Left ventricle myocardium inferior (tissue), 1 donor: ENCODE measurements at regions not wholly inside any gene's neighbourhood (a gene's known extent, or its start where the extent isn't known, plus 50 kb on each side); places are given as distances from the start of the nearest gene placed in this dataset.

Experiments
- DNase-seq: peaks from one replicate; pipeline ENCODE4 v3.0.0-alpha.2; 2020
- H3K27ac ChIP-seq: fragments of 200-600 bp; replicated peaks from 2 replicates; pipeline ENCODE4 v1.8.0; 2021
- H3K27me3 ChIP-seq: fragments of 200-600 bp; 2 replicates; pipeline ENCODE4 v1.8.0; 2021; ENCODE audit warnings: low read depth
- H3K36me3 ChIP-seq: fragments of 200-600 bp; 2 replicates; pipeline ENCODE4 v1.8.0; 2021
- H3K4me1 ChIP-seq: fragments of 200-600 bp; 2 replicates; pipeline ENCODE4 v1.8.0; 2021
- H3K4me3 ChIP-seq: fragments of 200-600 bp; 2 replicates; pipeline ENCODE4 v1.8.0; 2021; ENCODE audit warnings: mild to moderate bottlenecking, moderate library complexity
- H3K9me3 ChIP-seq: fragments of 200-600 bp; replicated peaks from 2 replicates; pipeline ENCODE4 v1.8.0; 2021
- intact Hi-C: fragments of 100-400 bp; cut with micrococcal nuclease; formaldehyde crosslinking; loops from one replicate; pipeline ENCODE4 v1.11.0; 2022
- TF ChIP-seq, protein P1 (sequence below): fragments of 200-600 bp; IDR thresholded peaks from 2 replicates; pipeline ENCODE4 v1.8.0; 2021; ENCODE audit warnings: antibody characterized with exemption, mild to moderate bottlenecking, borderline replicate concordance
- donor health status: DM: no; HTN: yes; CAD: no; lungs with severe emphysema.

DNA sequence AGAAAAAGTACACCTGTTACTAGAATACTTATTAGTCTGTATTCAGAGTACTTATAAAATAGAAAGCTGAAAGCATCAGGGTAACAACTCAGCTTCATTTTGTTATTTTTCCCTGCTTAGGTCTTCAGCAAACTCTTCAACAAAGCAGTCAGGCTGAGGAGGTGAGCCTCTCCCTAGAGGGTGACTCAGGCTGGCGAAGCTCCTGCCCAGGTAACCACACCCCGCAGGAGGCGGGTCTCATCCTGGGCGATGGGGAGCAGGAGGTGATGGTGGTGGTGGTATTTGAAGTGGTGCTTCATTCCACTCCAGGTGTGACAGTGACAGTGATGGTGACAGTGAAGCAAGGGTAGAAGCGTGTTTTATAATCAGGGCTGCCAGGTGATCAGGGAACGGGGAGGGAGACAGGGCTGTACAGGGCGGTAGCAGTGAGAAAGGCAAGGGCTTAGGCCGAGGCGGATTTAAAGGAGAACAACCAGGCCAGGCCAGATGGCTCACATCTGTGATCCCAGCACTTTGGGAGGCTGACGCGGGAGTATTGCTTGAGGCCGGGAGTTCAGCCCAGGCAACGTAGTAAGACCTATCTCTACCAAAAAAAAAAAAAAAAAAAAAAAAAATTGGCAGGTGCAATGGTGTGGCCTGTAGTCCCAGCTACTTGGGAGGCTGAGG is 127.1 kb downstream of the SOCS6 start:
- TF ChIP-seq, protein P1, sequence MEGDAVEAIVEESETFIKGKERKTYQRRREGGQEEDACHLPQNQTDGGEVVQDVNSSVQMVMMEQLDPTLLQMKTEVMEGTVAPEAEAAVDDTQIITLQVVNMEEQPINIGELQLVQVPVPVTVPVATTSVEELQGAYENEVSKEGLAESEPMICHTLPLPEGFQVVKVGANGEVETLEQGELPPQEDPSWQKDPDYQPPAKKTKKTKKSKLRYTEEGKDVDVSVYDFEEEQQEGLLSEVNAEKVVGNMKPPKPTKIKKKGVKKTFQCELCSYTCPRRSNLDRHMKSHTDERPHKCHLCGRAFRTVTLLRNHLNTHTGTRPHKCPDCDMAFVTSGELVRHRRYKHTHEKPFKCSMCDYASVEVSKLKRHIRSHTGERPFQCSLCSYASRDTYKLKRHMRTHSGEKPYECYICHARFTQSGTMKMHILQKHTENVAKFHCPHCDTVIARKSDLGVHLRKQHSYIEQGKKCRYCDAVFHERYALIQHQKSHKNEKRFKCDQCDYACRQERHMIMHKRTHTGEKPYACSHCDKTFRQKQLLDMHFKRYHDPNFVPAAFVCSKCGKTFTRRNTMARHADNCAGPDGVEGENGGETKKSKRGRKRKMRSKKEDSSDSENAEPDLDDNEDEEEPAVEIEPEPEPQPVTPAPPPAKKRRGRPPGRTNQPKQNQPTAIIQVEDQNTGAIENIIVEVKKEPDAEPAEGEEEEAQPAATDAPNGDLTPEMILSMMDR: no peak
- no peaks in the 10 kb centered on the region for H3K36me3 ChIP-seq
- no peak overlapping the region for H3K4me3 ChIP-seq
- no peaks in the 10 kb centered on the region for H3K27me3 ChIP-seq
- H3K27ac ChIP-seq: no peak overlapping the region
- no peak for DNase-seq
- intact Hi-C loops: no loop called here
- peaks cover 25% of the 10 kb centered on the region for H3K4me1 ChIP-seq
- no peaks in the 10 kb centered on the region for H3K9me3 ChIP-seq

DNA sequence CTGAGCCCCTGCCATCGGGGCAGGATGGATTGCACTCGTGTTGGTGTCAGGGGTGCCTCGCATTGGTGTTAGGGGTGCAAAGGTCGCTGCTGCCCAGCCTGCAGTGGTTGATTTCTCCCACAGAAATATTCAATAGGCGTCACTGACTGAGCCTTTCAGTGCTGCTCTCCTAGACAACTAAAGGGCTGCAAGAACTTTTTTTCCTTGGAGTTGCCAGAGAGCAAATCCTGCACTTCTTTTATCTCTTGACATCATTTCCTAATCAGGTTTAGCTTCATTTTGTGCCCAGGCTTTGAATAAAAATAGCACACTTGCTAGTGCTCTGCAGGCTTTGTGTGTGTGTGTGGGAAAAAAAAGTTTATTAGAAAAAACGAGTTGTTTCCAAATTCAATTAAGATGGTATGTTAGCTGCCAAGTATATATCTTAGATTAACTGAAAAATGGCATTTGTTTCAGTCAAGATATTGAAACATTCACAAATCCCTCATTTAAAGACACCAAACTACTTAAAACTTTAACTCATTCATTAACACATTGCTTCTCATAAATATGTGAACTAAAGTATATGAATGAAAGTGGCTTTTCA is 125.6 kb downstream of the SOCS6 start:
- intact Hi-C loops: no loop called here
- TF ChIP-seq, protein P1: no peak
- no peak for DNase-seq
- Histone ChIP-seq H3K27me3 (no peaks in the 10 kb centered on the region), H3K4me3 (no peak overlapping the region), H3K36me3 (no peaks in the 10 kb centered on the region), H3K27ac (no peak overlapping the region), H3K4me1 (peaks cover 12% of the 10 kb centered on the region), H3K9me3 (no peaks in the 10 kb centered on the region)

DNA sequence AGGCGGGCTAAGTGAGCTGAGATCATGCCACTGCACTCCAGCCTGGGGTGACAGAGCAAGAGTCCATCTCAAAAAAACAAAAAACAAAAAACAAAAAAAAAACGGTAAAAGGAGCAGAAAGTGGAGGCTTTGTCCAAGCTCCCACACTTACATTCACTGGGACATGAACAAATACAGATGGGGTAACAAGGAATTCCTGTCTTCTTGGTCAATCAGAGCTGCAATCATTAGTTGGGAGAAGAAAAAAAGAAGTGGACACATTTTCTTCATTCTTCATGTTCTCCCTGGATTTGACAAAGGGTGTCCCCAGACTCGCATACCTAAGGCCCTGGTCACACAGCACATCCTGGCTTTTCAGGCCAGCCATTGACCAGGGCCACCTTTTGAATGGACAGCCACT is 124.6 kb downstream of the SOCS6 start:
- Histone ChIP-seq H3K9me3 (no peaks in the 10 kb centered on the region), H3K27me3 (no peaks in the 10 kb centered on the region), H3K4me3 (no peak overlapping the region), H3K4me1 (peaks cover 11% of the 10 kb centered on the region), H3K36me3 (no peaks in the 10 kb centered on the region), H3K27ac (no peak overlapping the region)
- TF ChIP-seq, protein P1: no peak
- intact Hi-C loops: no loop called here
- DNase-seq: no peak

DNA sequence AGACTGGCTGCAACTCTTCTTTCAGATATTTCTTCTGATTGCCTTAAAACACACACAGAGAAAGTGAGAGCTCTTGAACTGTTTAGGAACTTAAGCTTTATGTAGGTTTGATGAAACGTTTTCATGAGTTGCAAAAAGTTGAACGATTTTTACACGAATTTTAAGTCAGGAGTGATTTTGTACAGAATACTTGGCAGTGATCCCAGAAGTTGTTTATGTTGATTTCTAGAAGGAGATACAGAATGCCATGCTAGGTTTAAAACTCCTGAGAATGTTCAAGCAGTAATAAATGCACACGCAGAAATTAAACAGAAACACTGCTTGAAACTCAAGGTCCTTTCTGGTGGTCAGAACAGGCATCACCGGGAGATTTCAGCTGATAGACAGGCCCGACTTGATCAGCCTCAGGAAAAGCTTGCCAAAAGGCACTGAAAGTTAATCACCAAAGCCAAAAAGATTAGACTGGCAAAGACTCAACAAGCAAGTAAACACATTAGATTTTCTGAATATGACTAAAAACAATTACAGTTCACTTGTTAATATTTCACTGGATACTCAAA is 123.1 kb downstream of the SOCS6 start:
- DNase-seq: no peak
- TF ChIP-seq, protein P1: no peak
- no peak overlapping the region for H3K4me3 ChIP-seq
- intact Hi-C loops: no loop called here
- H3K27ac ChIP-seq: no peak overlapping the region
- peaks cover 11% of the 10 kb centered on the region for H3K4me1 ChIP-seq
- H3K27me3 ChIP-seq: no peaks in the 10 kb centered on the region
- no peaks in the 10 kb centered on the region for H3K9me3 ChIP-seq
- H3K36me3 ChIP-seq: no peaks in the 10 kb centered on the region

DNA sequence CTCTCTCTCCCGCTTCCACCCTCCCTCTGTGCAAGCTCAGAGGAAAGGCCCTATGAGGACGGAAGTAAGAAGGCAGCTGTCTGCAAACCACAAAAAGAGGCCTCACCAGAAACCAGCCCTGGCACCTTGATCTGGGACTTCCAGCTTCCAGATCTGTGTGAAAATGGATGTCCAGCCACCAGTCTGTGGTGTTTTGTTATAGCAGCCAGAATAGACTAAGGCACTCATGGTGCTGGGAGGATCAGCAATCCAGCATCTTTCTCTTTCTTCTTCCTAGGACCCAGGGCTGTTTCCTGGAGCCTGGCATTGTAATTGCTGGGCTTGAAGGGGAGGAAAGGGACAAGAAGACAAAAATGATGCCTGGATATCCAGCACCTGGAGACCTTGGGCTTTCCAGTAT is 122.5 kb downstream of the SOCS6 start:
- Histone ChIP-seq H3K27me3 (no peaks in the 10 kb centered on the region), H3K4me3 (no peak overlapping the region), H3K36me3 (no peaks in the 10 kb centered on the region), H3K9me3 (no peaks in the 10 kb centered on the region), H3K4me1 (peaks cover 11% of the 10 kb centered on the region), H3K27ac (no peak overlapping the region)
- DNase-seq: no peak
- intact Hi-C loops: no loop called here
- TF ChIP-seq, protein P1: no peak
